ENCODE measurements at regions not wholly inside any gene's neighbourhood (a gene's known extent, or its start where the extent isn't known, plus 50 kb on each side); places are given as distances from the start of the nearest gene placed in this dataset.

DNA sequence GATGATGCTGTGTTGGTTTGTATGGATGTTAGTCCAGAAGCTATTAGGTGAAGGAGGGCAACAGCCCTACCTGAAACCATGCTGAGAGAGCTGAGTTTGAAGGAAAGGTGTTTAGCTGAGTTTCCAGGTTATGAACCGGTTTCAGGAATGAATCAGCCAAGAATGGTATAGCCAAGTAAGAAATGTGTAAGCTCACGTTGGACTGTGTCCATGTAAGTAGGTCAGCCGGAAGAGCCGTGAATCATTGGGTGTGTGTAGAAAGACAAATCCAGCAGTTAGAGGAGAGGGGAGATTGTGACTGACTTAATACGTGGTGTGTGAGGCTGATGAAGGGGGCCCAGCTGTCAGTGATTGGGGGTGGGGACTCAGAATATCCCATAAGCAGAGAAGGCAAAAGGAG is 77.2 kb upstream of the SPIN4 start:
- TF ChIP-seq EP300 (conservative IDR thresholded peaks at IDR 0.05; ENCODE audit: poor library complexity, severe bottlenecking) (no peak), POLR2AphosphoS5 (IDR thresholded peaks at IDR 0.05) (no peak), TAF1 (IDR thresholded peaks at IDR 0.05; ENCODE audit: low read depth) (no peak), EZH2 (IDR thresholded peaks at IDR 0.05; ENCODE audit: borderline replicate concordance, insufficient read depth, low read length, poor library complexity, severe bottlenecking) (no peak)
- TF ChIP-seq, protein P1, sequence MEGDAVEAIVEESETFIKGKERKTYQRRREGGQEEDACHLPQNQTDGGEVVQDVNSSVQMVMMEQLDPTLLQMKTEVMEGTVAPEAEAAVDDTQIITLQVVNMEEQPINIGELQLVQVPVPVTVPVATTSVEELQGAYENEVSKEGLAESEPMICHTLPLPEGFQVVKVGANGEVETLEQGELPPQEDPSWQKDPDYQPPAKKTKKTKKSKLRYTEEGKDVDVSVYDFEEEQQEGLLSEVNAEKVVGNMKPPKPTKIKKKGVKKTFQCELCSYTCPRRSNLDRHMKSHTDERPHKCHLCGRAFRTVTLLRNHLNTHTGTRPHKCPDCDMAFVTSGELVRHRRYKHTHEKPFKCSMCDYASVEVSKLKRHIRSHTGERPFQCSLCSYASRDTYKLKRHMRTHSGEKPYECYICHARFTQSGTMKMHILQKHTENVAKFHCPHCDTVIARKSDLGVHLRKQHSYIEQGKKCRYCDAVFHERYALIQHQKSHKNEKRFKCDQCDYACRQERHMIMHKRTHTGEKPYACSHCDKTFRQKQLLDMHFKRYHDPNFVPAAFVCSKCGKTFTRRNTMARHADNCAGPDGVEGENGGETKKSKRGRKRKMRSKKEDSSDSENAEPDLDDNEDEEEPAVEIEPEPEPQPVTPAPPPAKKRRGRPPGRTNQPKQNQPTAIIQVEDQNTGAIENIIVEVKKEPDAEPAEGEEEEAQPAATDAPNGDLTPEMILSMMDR (IDR thresholded peaks at IDR 0.05; ENCODE audit: poor library complexity, severe bottlenecking) = no peak
